DOHH2 (cell line): ENCODE measurements at regions not wholly inside any gene's neighbourhood (a gene's known extent, or its start where the extent isn't known, plus 50 kb on each side); places are given as distances from the start of the nearest gene placed in this dataset.
"Not testable (repeated sequence)": the region's sequence is repeated elsewhere in the genome, so short reads cannot be mapped to it uniquely, and the experiment has no call there.

ENCODE experiments used
- H3F3A ChIP-seq: fragments of 200-600 bp; sonication (generic), shearing (Covaris generic); 2 replicates; pipeline ENCODE4 v1.6.0; 2016; ENCODE audit warnings: antibody characterized with exemption, mild to moderate bottlenecking; ENCODE audit not compliant: control insufficient read depth, insufficient read depth
- H3K27ac ChIP-seq: fragments of 200-600 bp; sonication (generic); 2 replicates; pipeline ENCODE4 v1.5.1; 2014; ENCODE audit warnings: low read depth, mild to moderate bottlenecking, low read length, moderate library complexity
- H3K27me3 ChIP-seq: fragments of 200-600 bp; sonication (generic); 2 replicates; pipeline ENCODE4 v1.6.1; 2014; ENCODE audit warnings: mild to moderate bottlenecking, low read length, mixed read lengths; ENCODE audit not compliant: control insufficient read depth
- H3K36me3 ChIP-seq: fragments of 200-600 bp; sonication (generic); 2 replicates; pipeline ENCODE4 v1.6.1; 2014; ENCODE audit warnings: mild to moderate bottlenecking, low read length, moderate library complexity, mixed read lengths; ENCODE audit not compliant: control insufficient read depth
- H3K4me1 ChIP-seq: fragments of 200-600 bp; sonication (generic); 2 replicates; pipeline ENCODE4 v1.6.1; 2014; ENCODE audit warnings: mild to moderate bottlenecking, low read length, mixed read lengths; ENCODE audit not compliant: control insufficient read depth
- H3K4me2 ChIP-seq: fragments of 200-600 bp; sonication (generic); 2 replicates; pipeline ENCODE4 v1.6.0; 2014; ENCODE audit warnings: mild to moderate bottlenecking, low read length, moderate library complexity
- H3K4me3 ChIP-seq: fragments of 200-600 bp; sonication (generic); 2 replicates; pipeline ENCODE4 v1.5.1; 2014; ENCODE audit warnings: mild to moderate bottlenecking, low read length, mixed read lengths
- H3K79me2 ChIP-seq: fragments of 200-600 bp; sonication (generic); 2 replicates; pipeline ENCODE4 v1.6.1; 2014; ENCODE audit warnings: mild to moderate bottlenecking, low read length, mixed read lengths; ENCODE audit not compliant: control insufficient read depth
- H3K9me2 ChIP-seq: fragments of 200-600 bp; sonication (generic); replicated peaks from 2 replicates; pipeline ENCODE4 v1.6.1; 2014; ENCODE audit warnings: mild to moderate bottlenecking, low read length, mixed read lengths; ENCODE audit not compliant: control insufficient read depth
- H3K9me3 ChIP-seq: fragments of 200-600 bp; sonication (generic); 2 replicates; pipeline ENCODE4 v1.6.1; 2014; ENCODE audit warnings: antibody characterized with exemption, low read length, mixed read lengths; ENCODE audit not compliant: control insufficient read depth, insufficient read depth
- H4K20me1 ChIP-seq: fragments of 200-600 bp; sonication (generic); 2 replicates; pipeline ENCODE4 v1.6.0; 2014; ENCODE audit warnings: low read depth, mild to moderate bottlenecking, antibody characterized with exemption, low read length, moderate library complexity; ENCODE audit not compliant: control insufficient read depth, insufficient read depth
- CTCF ChIP-seq: fragments of 200-600 bp; sonication (generic); IDR thresholded peaks from one replicate; pipeline ENCODE4 v1.5.1; 2014; ENCODE audit warnings: antibody characterized with exemption, mild to moderate bottlenecking, low read depth, low read length; ENCODE audit not compliant: poor library complexity, severe bottlenecking
- EZH2phosphoT487 ChIP-seq: fragments of 200-600 bp; sonication (generic); IDR thresholded peaks from 2 replicates; pipeline ENCODE4 v1.6.1; 2017; ENCODE audit warnings: borderline replicate concordance, mild to moderate bottlenecking, antibody characterized with exemption, low read length, moderate library complexity, mixed read lengths

GRCh38 chr13:21885714-21886224 lies 214.9 kb downstream of the FGF9 start:
- TF ChIP-seq CTCF: no peak
- TF ChIP-seq EZH2phosphoT487: no peak
- H3K27me3 ChIP-seq: no peaks in the 10 kb centered on the region

GRCh38 chr13:21889651-21890050 lies 218.8 kb downstream of the FGF9 start:
- TF ChIP-seq CTCF (no peak), EZH2phosphoT487 (no peak)
- peaks cover 22% of the 10 kb centered on the region; the same call in 1 of the 2 replicates for H3K9me3 ChIP-seq
- H3K27me3 ChIP-seq: no peaks in the 10 kb centered on the region
- H3K4me2 ChIP-seq: no peak overlapping the region
- no peaks in the 10 kb centered on the region for H3F3A ChIP-seq
- no peaks in the 10 kb centered on the region for H3K4me1 ChIP-seq
- H3K9me2 ChIP-seq: no peaks in the 10 kb centered on the region
- no peaks in the 10 kb centered on the region for H3K79me2 ChIP-seq
- H3K36me3 ChIP-seq: no peaks in the 10 kb centered on the region
- H4K20me1 ChIP-seq: no peaks in the 10 kb centered on the region
- no peak overlapping the region for H3K4me3 ChIP-seq
- no peak overlapping the region for H3K27ac ChIP-seq

More at GRCh38 chr13:21885714-21886224, 214.9 kb downstream of the FGF9 start:
- H3K79me2 ChIP-seq: no peaks in the 10 kb centered on the region
- H3K9me3 ChIP-seq: peaks cover 12% of the 10 kb centered on the region; the same call in 1 of the 2 replicates
- no peak overlapping the region for H3K4me3 ChIP-seq
- no peaks in the 10 kb centered on the region for H3K9me2 ChIP-seq
- H3F3A ChIP-seq: no peaks in the 10 kb centered on the region
- H3K4me1 ChIP-seq: no peaks in the 10 kb centered on the region
- H4K20me1 ChIP-seq: no peaks in the 10 kb centered on the region
- H3K4me2 ChIP-seq: no peak overlapping the region
- no peak overlapping the region for H3K27ac ChIP-seq
- H3K36me3 ChIP-seq: no peaks in the 10 kb centered on the region

GRCh38 chr13:21890220-21890619 lies 219.3 kb downstream of the FGF9 start:
- not testable (repeated sequence) for H3K4me1 ChIP-seq, H3K27me3 ChIP-seq, H3K79me2 ChIP-seq, H3K4me3 ChIP-seq, H3K4me2 ChIP-seq, H3K36me3 ChIP-seq, H3K9me2 ChIP-seq, H3F3A ChIP-seq, H4K20me1 ChIP-seq, H3K27ac ChIP-seq
- H3K9me3 ChIP-seq: peaks cover 22% of the 10 kb centered on the region; the same call in 1 of the 2 replicates

- no peaks in the 10 kb centered on the region for H3K27me3 ChIP-seq
- TF ChIP-seq EZH2phosphoT487 (no peak), CTCF (no peak)
- no peak overlapping the region for H3K4me3 ChIP-seq
- H3K4me1 ChIP-seq: no peaks in the 10 kb centered on the region
- no peaks in the 10 kb centered on the region for H3F3A ChIP-seq
- H4K20me1 ChIP-seq: no peaks in the 10 kb centered on the region
- no peaks in the 10 kb centered on the region for H3K36me3 ChIP-seq
- H3K4me2 ChIP-seq: no peak overlapping the region
- H3K9me3 ChIP-seq: peaks cover 22% of the 10 kb centered on the region; the same call in 1 of the 2 replicates
- no peak overlapping the region for H3K27ac ChIP-seq
- H3K79me2 ChIP-seq: no peaks in the 10 kb centered on the region
- H3K9me2 ChIP-seq: no peaks in the 10 kb centered on the region
These were observed 223.2 kb downstream of the FGF9 start for GRCh38 chr13:21894091-21894490.
